Activated CD4-positive, alpha-beta memory T cell treated with anti-CD3 and anti-CD28 coated beads for 36 hours (primary cell): ENCODE measurements at regions not wholly inside any gene's neighbourhood (a gene's known extent, or its start where the extent isn't known, plus 50 kb on each side); places are given as distances from the start of the nearest gene placed in this dataset.
"Not testable (repeated sequence)": the region's sequence is repeated elsewhere in the genome, so short reads cannot be mapped to it uniquely, and the experiment has no call there.

Experiments
- CTCF ChIA-PET: fragments of 350-600 bp; sonication (Branson Sonifier 250); formaldehyde crosslinking; loops from one replicate; lab custom pipeline; 2021; ENCODE audit warnings: antibody characterized with exemption, inconsistent platforms; lab: Charles Lee
- POLR2A ChIA-PET: fragments of 350-600 bp; sonication (Branson Sonifier 250); formaldehyde crosslinking; loops from one replicate; lab custom pipeline; 2021; ENCODE audit warnings: antibody characterized with exemption; lab: Charles Lee
- DNase-seq: peaks from one replicate; pipeline ENCODE4 v3.0.0-alpha.2; 2020
- H3K27ac Mint-ChIP-seq: one replicate; pipeline ENCODE4 v1.8.0; 2021; ENCODE audit warnings: mixed read lengths
- H3K27me3 Mint-ChIP-seq: one replicate; pipeline ENCODE4 v1.8.0; 2021; ENCODE audit warnings: mixed read lengths
- H3K36me3 Mint-ChIP-seq: one replicate; pipeline ENCODE4 v1.8.0; 2021; ENCODE audit warnings: mixed read lengths
- H3K4me1 Mint-ChIP-seq: one replicate; pipeline ENCODE4 v1.8.0; 2021; ENCODE audit warnings: low read depth, mixed read lengths
- H3K4me3 Mint-ChIP-seq: one replicate; pipeline ENCODE4 v1.8.0; 2021; ENCODE audit warnings: mild to moderate bottlenecking, mixed read lengths
- H3K9me3 Mint-ChIP-seq: one replicate; pipeline ENCODE4 v1.8.0; 2021; ENCODE audit warnings: mixed read lengths
- intact Hi-C: fragments of 100-400 bp; cut with micrococcal nuclease; formaldehyde crosslinking; loops from one replicate; pipeline ENCODE4 v1.15.1; 2023

DNA sequence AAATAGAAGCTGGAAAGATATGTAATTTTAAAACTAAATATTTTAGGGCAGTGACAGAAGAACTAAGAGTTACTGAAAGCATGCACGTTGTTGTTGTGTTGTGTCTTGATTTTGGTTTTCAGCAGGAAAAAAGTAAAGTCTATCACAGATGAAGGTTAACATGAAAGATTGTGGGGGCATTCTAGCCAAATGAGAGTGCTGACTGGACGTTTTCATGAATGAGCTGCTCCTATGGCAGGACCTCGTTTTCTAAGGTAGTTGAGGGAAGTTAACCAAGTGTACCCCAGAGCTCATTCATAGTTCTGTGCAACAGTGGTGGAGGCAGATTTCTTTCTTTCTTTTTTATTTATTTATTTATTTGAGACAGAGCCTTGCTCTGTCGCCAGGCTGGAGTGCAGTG is 194.6 kb upstream of the IRS2 start:
- peaks cover 9% of the 10 kb centered on the region for H3K27me3 Mint-ChIP-seq
- POLR2A ChIA-PET, result no interaction called here

DNA sequence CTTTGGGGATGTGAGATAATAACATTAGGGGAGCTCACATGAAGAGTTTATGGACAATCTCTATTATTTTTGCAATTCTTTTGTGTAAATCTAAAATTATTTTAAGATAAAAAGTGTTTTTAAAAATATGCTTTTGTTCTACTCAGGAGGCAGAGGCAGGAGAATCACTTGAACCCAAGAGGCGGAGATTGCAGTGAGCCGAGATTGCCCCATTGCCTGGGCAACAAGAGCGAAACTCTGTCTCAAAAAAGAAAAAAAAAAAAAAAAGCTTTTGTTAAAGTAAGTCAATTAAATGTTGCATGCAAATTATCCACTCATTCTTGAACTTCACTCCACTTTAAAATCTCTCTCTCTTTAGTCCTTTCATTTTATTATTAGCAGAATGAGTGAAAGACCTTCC is 193.3 kb upstream of the IRS2 start:
- intact Hi-C loops, result not testable (repeated sequence)

More for the DNA sequence above, 194.6 kb upstream of the IRS2 start:
- Mint-ChIP-seq H3K27ac (no peak overlapping the region), H3K4me3 (no peak overlapping the region), H3K4me1 (no peaks in the 10 kb centered on the region), H3K9me3 (no peaks in the 10 kb centered on the region), H3K36me3 (no peaks in the 10 kb centered on the region)
- intact Hi-C loops, result no loop called here
- DNase-seq, result no peak
- CTCF ChIA-PET, result no interaction called here

DNA sequence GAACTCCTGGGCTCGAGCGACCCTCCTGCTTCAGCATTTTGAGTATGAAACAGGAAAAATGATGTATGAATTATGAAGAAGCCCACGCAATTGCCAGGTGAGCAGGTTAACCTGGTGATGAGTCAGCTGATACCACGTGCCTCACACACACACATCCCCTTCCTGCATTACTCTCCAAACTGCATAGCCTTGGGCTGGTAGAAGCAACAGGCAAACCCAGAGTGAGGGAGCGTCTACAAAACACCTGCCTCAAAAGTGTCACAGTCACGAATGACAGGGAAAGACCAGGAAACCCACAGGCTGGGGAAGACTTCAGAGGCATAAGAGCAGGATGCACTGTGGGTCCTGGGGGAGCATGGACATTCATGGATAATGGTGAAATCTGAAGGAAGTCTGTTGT is 192.8 kb upstream of the IRS2 start:
- POLR2A ChIA-PET, result no interaction called here

More for the DNA sequence above, 193.3 kb upstream of the IRS2 start:
- H3K27ac Mint-ChIP-seq, H3K4me3 Mint-ChIP-seq, H3K36me3 Mint-ChIP-seq, DNase-seq, H3K9me3 Mint-ChIP-seq, CTCF ChIA-PET, POLR2A ChIA-PET, H3K27me3 Mint-ChIP-seq, H3K4me1 Mint-ChIP-seq: not testable (repeated sequence)

DNA sequence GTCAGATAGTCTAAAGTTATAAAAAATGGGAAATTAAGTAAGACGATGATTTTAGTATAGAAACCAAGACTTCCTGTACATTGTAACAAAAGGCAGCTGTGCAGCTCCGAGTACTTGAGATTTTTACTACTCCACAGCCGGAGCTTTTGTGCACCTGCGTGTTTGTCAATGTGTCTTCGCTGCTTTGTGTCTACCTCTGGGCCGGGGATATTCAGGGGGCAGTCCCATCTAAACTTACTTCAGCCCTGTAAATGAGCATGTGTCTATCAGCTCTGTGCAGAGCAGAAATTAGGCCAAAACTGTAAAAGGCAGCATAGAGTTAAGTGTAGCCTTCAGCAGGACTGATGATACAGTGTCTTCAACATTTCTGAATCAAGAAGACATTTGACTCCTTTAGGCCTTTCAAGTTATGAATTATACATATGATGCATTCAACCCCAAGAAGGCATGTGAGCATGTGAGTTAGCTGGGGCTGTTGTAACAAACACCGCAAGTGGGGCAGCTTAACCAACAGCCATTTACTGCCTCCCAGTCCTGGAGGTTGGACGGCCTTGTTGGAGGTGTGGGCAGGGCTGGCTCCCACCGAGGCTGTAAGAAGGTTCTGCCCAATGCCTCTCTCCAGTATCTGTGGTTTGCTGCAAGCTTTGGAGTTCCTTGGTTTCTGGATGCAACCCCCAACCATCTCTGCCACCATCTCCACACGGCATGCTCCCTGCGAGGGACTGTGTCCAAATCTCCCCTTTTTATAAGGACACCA is 191.0 kb upstream of the IRS2 start:
- no peaks in the 10 kb centered on the region for H3K9me3 Mint-ChIP-seq
- H3K36me3 Mint-ChIP-seq, result no peaks in the 10 kb centered on the region
- H3K4me3 Mint-ChIP-seq, result no peak overlapping the region
- no peaks in the 10 kb centered on the region for H3K4me1 Mint-ChIP-seq
- H3K27ac Mint-ChIP-seq, result no peak overlapping the region
- ChIA-PET CTCF (no interaction called here), POLR2A (no interaction called here)
- peaks cover 3% of the 10 kb centered on the region for H3K27me3 Mint-ChIP-seq
- intact Hi-C loops, result no loop called here
- DNase-seq, result no peak

More for the DNA sequence above, 192.8 kb upstream of the IRS2 start:
- DNase-seq, result no peak
- Mint-ChIP-seq H3K27ac (no peak overlapping the region), H3K9me3 (no peaks in the 10 kb centered on the region), H3K4me3 (no peak overlapping the region), H3K4me1 (no peaks in the 10 kb centered on the region), H3K36me3 (no peaks in the 10 kb centered on the region), H3K27me3 (peaks cover 6% of the 10 kb centered on the region)
- intact Hi-C loops, result no loop called here
- CTCF ChIA-PET, result no interaction called here

DNA sequence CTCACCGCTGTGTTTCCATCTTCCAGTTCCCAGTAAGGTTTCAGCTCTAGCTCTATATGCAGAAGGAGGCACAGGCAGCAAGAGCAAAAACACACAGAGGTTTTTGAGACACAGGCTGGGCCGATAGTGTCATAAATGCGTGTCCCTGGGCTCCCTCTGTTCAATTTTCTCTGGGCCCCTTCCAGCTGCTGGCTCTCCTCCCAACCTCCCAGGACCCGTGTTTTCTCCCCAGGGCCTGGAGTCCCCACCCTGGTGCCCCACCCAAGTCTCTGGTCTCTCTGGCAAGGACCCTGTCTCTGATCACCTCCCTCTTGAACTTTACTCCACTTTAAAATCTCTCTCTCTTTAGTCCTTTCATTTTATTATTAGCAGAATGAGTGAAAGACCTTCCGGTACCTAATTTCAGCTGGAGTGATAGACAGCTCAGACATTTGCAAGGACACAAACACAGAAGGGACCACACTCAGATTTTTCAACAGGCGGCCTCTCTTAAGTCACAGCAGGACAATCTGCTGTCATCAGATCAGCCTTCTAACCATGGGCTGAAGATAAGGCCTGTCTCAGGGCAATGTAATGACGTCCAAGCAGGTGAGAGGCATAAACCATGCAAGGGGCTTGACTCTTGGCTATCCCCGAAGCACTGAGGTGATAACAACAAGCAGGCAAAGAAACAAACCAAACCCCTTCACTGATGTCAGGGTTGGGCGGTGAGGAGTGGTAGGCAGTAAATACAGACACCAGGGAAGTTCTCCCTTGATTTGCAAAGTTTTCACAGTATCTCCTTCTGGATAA is 190.0 kb upstream of the IRS2 start:
- Mint-ChIP-seq H3K27me3 (peaks cover 3% of the 10 kb centered on the region), H3K36me3 (no peaks in the 10 kb centered on the region), H3K27ac (no peak overlapping the region), H3K9me3 (no peaks in the 10 kb centered on the region), H3K4me1 (no peaks in the 10 kb centered on the region), H3K4me3 (no peak overlapping the region)
- ChIA-PET CTCF (no interaction called here), POLR2A (no interaction called here)
- DNase-seq, result no peak
- intact Hi-C loops, result no loop called here

DNA sequence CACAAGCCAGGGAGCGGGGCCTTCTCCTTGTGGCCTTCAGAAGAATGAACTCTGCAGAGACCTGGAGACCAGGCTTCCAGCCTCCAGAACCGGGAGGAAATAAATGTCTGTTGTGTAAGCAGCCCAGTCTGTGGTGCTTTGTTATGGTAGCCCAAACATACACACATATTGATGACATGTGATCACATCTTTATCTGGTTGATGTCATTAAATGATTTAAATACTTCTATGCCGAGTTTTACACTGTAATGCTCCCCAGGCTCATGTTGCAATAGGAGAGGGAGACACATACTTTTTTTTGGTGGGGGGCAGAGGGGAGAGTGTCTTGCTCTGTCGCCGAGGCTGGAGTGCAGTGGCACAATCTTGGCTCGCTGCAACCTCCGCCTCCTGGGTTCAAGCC is 188.0 kb upstream of the IRS2 start:
- H3K36me3 Mint-ChIP-seq, result no peaks in the 10 kb centered on the region
- ChIA-PET POLR2A (no interaction called here), CTCF (no interaction called here)
- peaks cover 11% of the 10 kb centered on the region for H3K9me3 Mint-ChIP-seq
- H3K4me3 Mint-ChIP-seq, result no peak overlapping the region
- no peaks in the 10 kb centered on the region for H3K4me1 Mint-ChIP-seq
- H3K27ac Mint-ChIP-seq, result no peak overlapping the region
- DNase-seq, result no peak
- intact Hi-C loops, result no loop called here
- peaks cover 3% of the 10 kb centered on the region for H3K27me3 Mint-ChIP-seq

- peaks cover 11% of the 10 kb centered on the region for H3K9me3 Mint-ChIP-seq
- H3K27me3 Mint-ChIP-seq, result peaks cover 2% of the 10 kb centered on the region
- no peaks in the 10 kb centered on the region for H3K36me3 Mint-ChIP-seq
- intact Hi-C loops, result no loop called here
- no peak overlapping the region for H3K27ac Mint-ChIP-seq
- ChIA-PET CTCF (no interaction called here), POLR2A (no interaction called here)
- H3K4me1 Mint-ChIP-seq, result no peaks in the 10 kb centered on the region
- no peak overlapping the region for H3K4me3 Mint-ChIP-seq
- no peak for DNase-seq
Observed at GRCh38 chr13:109973279-109973678, 186.9 kb upstream of the IRS2 start.

- no peak for DNase-seq
- CTCF ChIA-PET, result interaction anchor here (0.5 kb wide), 1 partner anchor 982 kb away, joined by 3 read pairs; no protein-coding TSS in a partner anchor
- Mint-ChIP-seq H3K27ac (no peak overlapping the region), H3K9me3 (peaks cover 11% of the 10 kb centered on the region), H3K36me3 (no peaks in the 10 kb centered on the region), H3K27me3 (peaks cover under 1% of the 10 kb centered on the region), H3K4me3 (no peak overlapping the region), H3K4me1 (no peaks in the 10 kb centered on the region)
- POLR2A ChIA-PET, result no interaction called here
- intact Hi-C loops, result no loop called here
Observed at GRCh38 chr13:109971456-109972090, 185.2 kb upstream of the IRS2 start.

DNA sequence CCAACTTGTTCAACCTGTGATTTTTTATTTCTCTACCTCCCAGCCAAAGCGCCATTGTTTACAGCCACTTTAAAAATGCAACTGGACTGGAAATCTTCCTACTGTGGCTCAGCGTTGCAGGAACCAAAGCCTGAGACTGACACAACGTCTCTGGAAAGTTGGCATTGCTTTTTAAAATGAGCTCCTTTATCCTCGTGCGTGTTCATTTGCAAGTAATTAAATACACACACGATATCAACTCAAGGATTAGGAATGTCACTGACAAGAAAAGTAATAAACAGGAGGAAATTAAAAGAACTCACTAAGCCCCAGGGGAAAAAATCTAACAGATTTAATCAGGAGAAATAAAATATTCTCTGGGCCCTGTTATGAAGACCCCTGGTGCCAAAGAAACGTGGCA is 184.6 kb upstream of the IRS2 start:
- DNase-seq, result no peak
- Mint-ChIP-seq H3K4me1 (no peaks in the 10 kb centered on the region), H3K27me3 (peaks cover 3% of the 10 kb centered on the region), H3K4me3 (no peak overlapping the region), H3K9me3 (peaks cover 11% of the 10 kb centered on the region), H3K27ac (no peak overlapping the region), H3K36me3 (no peaks in the 10 kb centered on the region)
- POLR2A ChIA-PET, result no interaction called here
- CTCF ChIA-PET, result no interaction called here
- intact Hi-C loops, result no loop called here

DNA sequence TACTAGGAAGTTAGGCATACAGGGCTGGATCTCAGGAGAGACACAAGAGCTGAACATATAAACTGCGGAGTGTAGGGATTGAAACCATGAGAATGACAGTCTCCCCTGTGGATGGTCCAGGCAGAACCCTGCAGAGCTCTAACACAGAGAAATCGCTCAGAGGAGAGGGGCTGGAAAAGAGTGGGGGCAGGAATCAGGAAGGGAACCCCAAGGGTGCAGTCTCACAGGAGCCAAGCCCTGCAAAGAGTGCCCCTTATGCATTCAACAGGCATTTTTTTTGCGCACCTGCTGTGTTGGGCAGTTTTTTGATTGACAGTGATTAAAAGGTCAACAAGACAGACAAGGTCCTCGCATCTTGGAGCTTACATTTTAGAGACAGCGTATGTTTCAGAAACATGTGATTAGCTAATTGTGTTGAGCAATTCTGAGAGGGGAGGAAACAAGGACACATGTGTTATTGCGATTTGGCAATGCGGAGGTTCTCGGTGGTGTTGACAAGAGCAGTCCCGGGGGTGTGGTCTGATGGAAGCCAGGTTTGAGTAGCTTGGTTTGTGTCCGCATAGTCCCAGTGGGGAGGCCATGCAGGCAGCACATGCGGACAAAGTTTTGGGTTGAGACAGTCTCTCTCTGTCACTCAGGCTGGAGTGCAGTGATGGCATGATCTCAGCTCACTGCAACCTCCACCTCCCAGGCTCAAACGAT is 182.6 kb upstream of the IRS2 start:
- peaks cover 3% of the 10 kb centered on the region for H3K27me3 Mint-ChIP-seq
- H3K27ac Mint-ChIP-seq, result no peak overlapping the region
- ChIA-PET CTCF (no interaction called here), POLR2A (no interaction called here)
- H3K9me3 Mint-ChIP-seq, result peaks cover 11% of the 10 kb centered on the region
- H3K4me1 Mint-ChIP-seq, result no peaks in the 10 kb centered on the region
- intact Hi-C loops, result no loop called here
- DNase-seq, result no peak
- no peak overlapping the region for H3K4me3 Mint-ChIP-seq
- H3K36me3 Mint-ChIP-seq, result no peaks in the 10 kb centered on the region

DNA sequence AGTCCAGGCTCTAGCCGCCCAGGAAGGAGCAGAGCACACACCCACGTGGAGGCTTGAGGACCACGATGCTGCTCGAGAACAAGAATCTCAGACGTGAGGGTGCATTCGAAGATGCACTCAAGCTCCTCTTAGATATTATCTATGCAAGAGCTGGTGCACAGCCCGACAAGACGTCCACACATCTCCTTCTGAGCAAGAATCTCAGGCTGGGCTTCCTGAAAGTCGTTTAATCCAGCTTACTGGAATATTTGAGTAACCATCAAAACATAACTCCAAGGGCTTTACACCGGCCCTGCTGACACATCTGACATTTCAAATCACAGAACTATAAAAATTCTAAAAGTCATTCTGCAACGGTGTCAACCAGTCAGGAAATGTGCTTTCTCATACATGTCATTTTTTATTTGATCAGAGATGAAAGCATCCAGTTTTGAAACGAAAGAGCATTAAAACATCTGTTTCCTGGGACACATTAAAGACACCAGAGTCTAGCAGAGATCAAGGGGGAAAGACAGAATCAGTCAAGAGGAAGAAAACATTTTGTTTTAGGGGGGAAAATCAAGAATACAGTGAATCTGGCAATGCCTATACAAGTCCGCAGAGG is 177.7 kb upstream of the IRS2 start:
- H3K27me3 Mint-ChIP-seq, result peaks cover 6% of the 10 kb centered on the region
- H3K4me3 Mint-ChIP-seq, result no peak overlapping the region
- no peak overlapping the region for H3K27ac Mint-ChIP-seq
- no peaks in the 10 kb centered on the region for H3K36me3 Mint-ChIP-seq
- intact Hi-C loops, result no loop called here
- ChIA-PET CTCF (no interaction called here), POLR2A (no interaction called here)
- no peak for DNase-seq
- H3K4me1 Mint-ChIP-seq, result no peaks in the 10 kb centered on the region
- no peaks in the 10 kb centered on the region for H3K9me3 Mint-ChIP-seq

DNA sequence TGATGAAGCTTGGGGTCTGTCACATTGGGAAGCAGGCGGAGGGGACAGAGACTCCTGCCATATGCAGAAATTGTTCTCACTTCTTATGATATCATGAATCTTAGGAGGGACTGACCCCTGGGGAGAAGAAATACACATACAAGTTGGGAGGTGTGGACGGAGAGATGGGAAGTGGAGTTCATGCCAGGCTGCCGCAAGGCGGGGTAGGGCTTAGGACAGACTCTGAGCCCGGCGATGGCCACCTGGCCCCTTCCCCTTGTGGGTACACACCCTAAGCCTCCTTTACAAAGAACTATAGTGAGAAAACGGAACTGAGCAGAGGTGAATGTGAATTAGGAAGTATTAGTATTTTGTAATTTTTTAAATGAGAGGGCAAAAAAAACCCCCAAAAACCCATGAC is 177.0 kb upstream of the IRS2 start:
- intact Hi-C loops, result no loop called here
- Mint-ChIP-seq H3K27me3 (peaks cover 6% of the 10 kb centered on the region), H3K4me1 (no peaks in the 10 kb centered on the region), H3K27ac (no peak overlapping the region), H3K4me3 (no peak overlapping the region), H3K36me3 (no peaks in the 10 kb centered on the region), H3K9me3 (peaks cover 2% of the 10 kb centered on the region)
- ChIA-PET CTCF (no interaction called here), POLR2A (no interaction called here)
- no peak for DNase-seq
